CD14-positive monocyte (primary cell): ENCODE measurements at regions not wholly inside any gene's neighbourhood (a gene's known extent, or its start where the extent isn't known, plus 50 kb on each side); places are given as distances from the start of the nearest gene placed in this dataset.

Source experiments
- DNase-seq, 3 donors: peaks; one replicate each; pipeline ENCODE4 v3.0.0-alpha.2; 2011 to 2022
- H2AFZ ChIP-seq: 2 replicates; pipeline ENCODE4 v1.6.0; 2012; ENCODE audit warnings: mild to moderate bottlenecking, low read depth, low read length, inconsistent platforms; ENCODE audit not compliant: insufficient read depth, poor library complexity, severe bottlenecking
- H3K27ac ChIP-seq, 2 donors: 1 replicate in 1 of 2; 2 replicates in 1 of 2; pipeline ENCODE4 v1.5.1; 2012 to 2013; ENCODE audit warnings: low read length in 2 of 2, control low read depth in 1 of 2, inconsistent platforms in 1 of 2, low read depth in 1 of 2, mild to moderate bottlenecking in 1 of 2
- H3K27me3 ChIP-seq, 2 donors: one replicate each; pipeline versions ENCODE4 v1.6.0 to v1.6.1; 2011 to 2013; ENCODE audit warnings: low read length in 2 of 2; ENCODE audit not compliant: control insufficient read depth in 2 of 2, insufficient read depth in 2 of 2
- H3K36me3 ChIP-seq, 2 donors: replicated peaks in 1 of 2; 1 replicate in 1 of 2; 2 replicates in 1 of 2; pipeline versions ENCODE4 v1.5.1 to v1.6.1; 2012 to 2013; ENCODE audit warnings: low read length in 2 of 2, control low read depth in 1 of 2, inconsistent platforms in 1 of 2, mild to moderate bottlenecking in 1 of 2; ENCODE audit not compliant: insufficient read depth in 2 of 2, control insufficient read depth in 1 of 2
- H3K4me1 ChIP-seq, 2 donors: 1 replicate in 1 of 2; 2 replicates in 1 of 2; pipeline versions ENCODE4 v1.5.1 to v1.6.1; 2012 to 2013; ENCODE audit warnings: low read length in 2 of 2, control low read depth in 1 of 2, inconsistent platforms in 1 of 2, mild to moderate bottlenecking in 1 of 2, moderate library complexity in 1 of 2; ENCODE audit not compliant: insufficient read depth in 2 of 2, control insufficient read depth in 1 of 2
- H3K4me2 ChIP-seq: replicated peaks from 2 replicates; pipeline ENCODE3; 2012; ENCODE audit warnings: low read length, moderate library complexity, mild to moderate bottlenecking; ENCODE audit not compliant: poor library complexity, severe bottlenecking; ENCODE audit errors: extremely low read depth
- H3K4me3 ChIP-seq, 3 experiments: fragments of 200-600 bp in 1 of 3; sonication (generic) in 1 of 3; replicated peaks in 1 of 3; 1 replicate in 2 of 3; 2 replicates in 1 of 3; pipeline ENCODE4 v1.5.1; 2011 to 2013; ENCODE audit warnings: low read length in 3 of 3, mild to moderate bottlenecking in 3 of 3, control low read depth in 2 of 3, low read depth in 2 of 3, inconsistent platforms in 1 of 3, moderate library complexity in 1 of 3
- H3K79me2 ChIP-seq: 2 replicates; pipeline ENCODE4 v1.6.0; 2012; ENCODE audit warnings: mild to moderate bottlenecking, control low read depth, inconsistent platforms, low read length, moderate library complexity; ENCODE audit not compliant: insufficient read depth
- H3K9ac ChIP-seq: 2 replicates; pipeline ENCODE4 v1.6.0; 2017; ENCODE audit warnings: low read length, mild to moderate bottlenecking; ENCODE audit not compliant: insufficient read depth, poor library complexity, severe bottlenecking
- H3K9me3 ChIP-seq, 2 donors: replicated peaks in 1 of 2; 1 replicate in 1 of 2; 2 replicates in 1 of 2; pipeline versions ENCODE4 v1.5.1 to v1.6.1; 2012 to 2013; ENCODE audit warnings: low read length in 2 of 2, control low read depth in 1 of 2; ENCODE audit not compliant: control insufficient read depth in 1 of 2, insufficient read depth in 1 of 2
- H4K20me1 ChIP-seq: 2 replicates; pipeline ENCODE4 v1.6.0; 2012; ENCODE audit warnings: mild to moderate bottlenecking, low read length, control low read depth, moderate library complexity; ENCODE audit not compliant: insufficient read depth
- H3K27ac Mint-ChIP-seq, 7 donors: one replicate each; pipeline ENCODE4 v1.8.0; 2020; ENCODE audit warnings: mild to moderate bottlenecking in 7 of 7, mixed read lengths in 7 of 7, moderate library complexity in 6 of 7, inconsistent platforms in 2 of 7
- H3K27me3 Mint-ChIP-seq, 3 donors: one replicate each; pipeline ENCODE4 v1.8.0; 2021 to 2022; ENCODE audit warnings: low read depth in 3 of 3, mild to moderate bottlenecking in 3 of 3, mixed read lengths in 3 of 3, moderate library complexity in 3 of 3, inconsistent platforms in 1 of 3
- H3K36me3 Mint-ChIP-seq, 2 donors: one replicate each; pipeline ENCODE4 v1.8.0; 2020; ENCODE audit warnings: mixed read lengths in 2 of 2, inconsistent platforms in 1 of 2, mild to moderate bottlenecking in 1 of 2
- H3K4me1 Mint-ChIP-seq: one replicate; pipeline ENCODE4 v1.8.0; 2020; ENCODE audit warnings: mild to moderate bottlenecking, mixed read lengths
- H3K4me3 Mint-ChIP-seq, 2 donors: one replicate each; pipeline ENCODE4 v1.8.0; 2020; ENCODE audit warnings: mild to moderate bottlenecking in 2 of 2, mixed read lengths in 2 of 2, moderate library complexity in 1 of 2
- H3K9me3 Mint-ChIP-seq, 7 donors: one replicate each; pipeline ENCODE4 v1.8.0; 2020 to 2022; ENCODE audit warnings: mixed read lengths in 7 of 7, mild to moderate bottlenecking in 6 of 7, moderate library complexity in 6 of 7, inconsistent platforms in 2 of 7
- CTCF ChIP-seq: fragments of 200-600 bp; IDR thresholded peaks from one replicate; pipeline ENCODE4 v1.8.0; 2022; ENCODE audit warnings: antibody characterized with exemption, mild to moderate bottlenecking
- WGBS: methylation state at CpG from one replicate; pipeline ENCODE4 v1.1.5; 2013; ENCODE audit warnings: missing lambda C conversion rate; ENCODE audit not compliant: insufficient coverage; 5-methylcytosine and 5-hydroxymethylcytosine counted together
- intact Hi-C, 2 donors: fragments of 100-400 bp; cut with micrococcal nuclease; formaldehyde crosslinking; loops; one replicate each; pipeline versions ENCODE4 v1.15.0 to v1.15.1; 2023

GRCh38 chr2:120498121-120498520 lies 152.2 kb downstream of the INHBB start:
- no peak overlapping the region for H3K27ac ChIP-seq
- H2AFZ ChIP-seq: no peak overlapping the region
- WGBS: 65% methylated on average over 2 of the region's 3 CpGs
- Mint-ChIP-seq H3K36me3 (no peaks in the 10 kb centered on the region), H3K27me3 (peaks cover 1 to 5% (median 5%) of the 10 kb centered on the region in 3 donors), H3K9me3 (no peaks in the 10 kb centered on the region), H3K4me3 (no peak overlapping the region), H3K4me1 (peaks cover 7% of the 10 kb centered on the region), H3K27ac (no peak overlapping the region)
- no peak for DNase-seq
- H3K4me2 ChIP-seq: no peak overlapping the region
- H3K9me3 ChIP-seq: no peaks in the 10 kb centered on the region
- no peaks in the 10 kb centered on the region for H3K36me3 ChIP-seq
- intact Hi-C loops: no loop called here
- H3K4me3 ChIP-seq: no peak overlapping the region
- no peaks in the 10 kb centered on the region for H4K20me1 ChIP-seq
- H3K4me1 ChIP-seq: no peaks in the 10 kb centered on the region
- H3K9ac ChIP-seq: no peak overlapping the region
- no peak for TF ChIP-seq CTCF
- H3K27me3 ChIP-seq: no peaks in the 10 kb centered on the region
- H3K79me2 ChIP-seq: no peaks in the 10 kb centered on the region

DNA sequence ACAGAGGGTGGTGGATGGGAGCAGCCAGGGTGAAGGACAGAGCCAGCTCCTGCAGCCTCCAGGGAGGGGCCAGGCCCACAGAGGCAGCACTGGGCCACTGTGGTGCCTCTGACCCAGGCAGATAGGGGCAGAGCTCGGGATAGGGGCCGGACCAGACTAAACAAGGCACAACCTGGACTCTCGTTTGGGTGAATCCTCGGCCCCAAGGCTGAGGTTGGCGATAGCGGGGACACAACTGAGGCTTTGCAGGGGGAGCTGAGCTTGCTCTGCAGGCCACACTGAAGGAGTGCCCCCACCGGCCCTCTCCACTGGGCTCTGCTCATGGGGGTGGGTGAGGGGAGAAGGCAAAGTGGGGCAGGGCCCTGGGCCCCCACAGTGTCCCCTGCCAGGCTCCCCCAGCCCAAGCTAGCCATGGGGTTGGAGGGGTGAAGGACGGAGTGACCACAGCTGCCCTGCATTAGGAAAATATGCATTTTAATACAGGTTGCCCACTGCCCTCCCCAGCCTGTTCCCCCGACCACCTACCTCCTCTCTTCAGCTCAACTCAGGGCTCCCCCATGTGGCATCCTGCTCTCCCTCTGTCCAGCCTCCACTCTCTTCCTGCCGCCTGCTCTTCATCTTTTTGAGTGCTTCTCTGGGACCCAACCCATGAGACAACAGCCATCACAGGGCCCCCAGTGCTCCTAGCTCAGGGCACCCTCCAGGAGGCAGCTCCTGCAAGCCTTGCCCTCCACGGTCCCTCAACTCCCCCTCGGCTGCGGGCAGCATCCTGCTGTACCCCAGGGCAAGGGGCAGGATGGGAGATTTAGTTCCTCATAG lies 152.8 kb downstream of the INHBB start:
- no peaks in the 10 kb centered on the region for H3K79me2 ChIP-seq
- H3K27me3 ChIP-seq: no peaks in the 10 kb centered on the region
- no peak overlapping the region for H2AFZ ChIP-seq
- H3K9me3 ChIP-seq: no peaks in the 10 kb centered on the region
- 89% methylated on average over 9 of the region's 13 CpGs for WGBS
- no peak for TF ChIP-seq CTCF
- no peak overlapping the region for H3K27ac ChIP-seq
- H3K4me3 ChIP-seq: no peak overlapping the region
- intact Hi-C loops: no loop called here
- H3K36me3 Mint-ChIP-seq: no peaks in the 10 kb centered on the region
- no peak overlapping the region for H3K9ac ChIP-seq
- no peak overlapping the region for H3K4me2 ChIP-seq
- H3K4me3 Mint-ChIP-seq: no peak overlapping the region
- no peaks in the 10 kb centered on the region for H3K9me3 Mint-ChIP-seq
- no peaks in the 10 kb centered on the region for H3K4me1 ChIP-seq
- H3K27ac Mint-ChIP-seq: peak overlapping the region in 1 of 7 donors; percentile 46
- H4K20me1 ChIP-seq: no peaks in the 10 kb centered on the region
- peaks cover 7% of the 10 kb centered on the region for H3K4me1 Mint-ChIP-seq
- peaks cover 1 to 5% (median 5%) of the 10 kb centered on the region in 3 donors for H3K27me3 Mint-ChIP-seq
- DNase-seq: no peak
- H3K36me3 ChIP-seq: no peaks in the 10 kb centered on the region
